ENCODE measurements at regions not wholly inside any gene's neighbourhood (a gene's known extent, or its start where the extent isn't known, plus 50 kb on each side); places are given as distances from the start of the nearest gene placed in this dataset.
A peak's percentile ranks its signal among the peaks of the same experiment; 100 is the strongest.

- no peak for DNase-seq (ENCODE audit: low spot score)
- H3K9me3 Mint-ChIP-seq, result no peaks in the 10 kb centered on the region
- TF ChIP-seq GABPB1 (CRISPR knock-in tag; IDR thresholded peaks at IDR 0.05) (no peak), IRF2 (CRISPR knock-in tag; IDR thresholded peaks at IDR 0.05; ENCODE audit: borderline replicate concordance, low read depth) (no peak), NR3C1 (CRISPR knock-in tag; conservative IDR thresholded peaks at IDR 0.05; ENCODE audit: low read depth) (no peak), TEAD1 (CRISPR knock-in tag; IDR thresholded peaks at IDR 0.05) (no peak)
- POLR2A ChIA-PET, result no interaction called here
- H3K4me3 Mint-ChIP-seq, result no peak overlapping the region
- no peak overlapping the region for H3K27ac Mint-ChIP-seq
- CTCF ChIA-PET, result interaction anchor here (2.3 to 4.0 kb wide), 2 partner anchors 52 to 56 kb away, joined by 11 to 40 read pairs; no protein-coding TSS in a partner anchor
- no peaks in the 10 kb centered on the region for H3K36me3 Mint-ChIP-seq
- H3K4me1 Mint-ChIP-seq, result peaks cover 27% of the 10 kb centered on the region
- ATAC-seq, result no peak
- peaks cover 22% of the 10 kb centered on the region for H3K27me3 Mint-ChIP-seq (ENCODE audit: low read depth)
Observed at GRCh38 chr7:128153436-128153835, 87.6 kb upstream of the LEP start.

GRCh38 chr7:128154504-128154903, 86.6 kb upstream of the LEP start:
- Mint-ChIP-seq H3K36me3 (no peaks in the 10 kb centered on the region), H3K4me3 (no peak overlapping the region), H3K27me3 (ENCODE audit: low read depth) (peaks cover 24% of the 10 kb centered on the region), H3K4me1 (peaks cover 22% of the 10 kb centered on the region), H3K9me3 (no peaks in the 10 kb centered on the region), H3K27ac (0 out of 2 replicates have a peak overlapping the region, but pooled peaks have one; percentile 10)
- ChIA-PET CTCF (interaction anchor here (0.7 to 4.0 kb wide), 8 partner anchors 14 to 232 kb away, joined by 3 to 40 read pairs (median 5); no protein-coding TSS in a partner anchor), POLR2A (no interaction called here)
- no peak for DNase-seq (ENCODE audit: low spot score)
- peak; percentile 60 for ATAC-seq
- TF ChIP-seq, protein P1, sequence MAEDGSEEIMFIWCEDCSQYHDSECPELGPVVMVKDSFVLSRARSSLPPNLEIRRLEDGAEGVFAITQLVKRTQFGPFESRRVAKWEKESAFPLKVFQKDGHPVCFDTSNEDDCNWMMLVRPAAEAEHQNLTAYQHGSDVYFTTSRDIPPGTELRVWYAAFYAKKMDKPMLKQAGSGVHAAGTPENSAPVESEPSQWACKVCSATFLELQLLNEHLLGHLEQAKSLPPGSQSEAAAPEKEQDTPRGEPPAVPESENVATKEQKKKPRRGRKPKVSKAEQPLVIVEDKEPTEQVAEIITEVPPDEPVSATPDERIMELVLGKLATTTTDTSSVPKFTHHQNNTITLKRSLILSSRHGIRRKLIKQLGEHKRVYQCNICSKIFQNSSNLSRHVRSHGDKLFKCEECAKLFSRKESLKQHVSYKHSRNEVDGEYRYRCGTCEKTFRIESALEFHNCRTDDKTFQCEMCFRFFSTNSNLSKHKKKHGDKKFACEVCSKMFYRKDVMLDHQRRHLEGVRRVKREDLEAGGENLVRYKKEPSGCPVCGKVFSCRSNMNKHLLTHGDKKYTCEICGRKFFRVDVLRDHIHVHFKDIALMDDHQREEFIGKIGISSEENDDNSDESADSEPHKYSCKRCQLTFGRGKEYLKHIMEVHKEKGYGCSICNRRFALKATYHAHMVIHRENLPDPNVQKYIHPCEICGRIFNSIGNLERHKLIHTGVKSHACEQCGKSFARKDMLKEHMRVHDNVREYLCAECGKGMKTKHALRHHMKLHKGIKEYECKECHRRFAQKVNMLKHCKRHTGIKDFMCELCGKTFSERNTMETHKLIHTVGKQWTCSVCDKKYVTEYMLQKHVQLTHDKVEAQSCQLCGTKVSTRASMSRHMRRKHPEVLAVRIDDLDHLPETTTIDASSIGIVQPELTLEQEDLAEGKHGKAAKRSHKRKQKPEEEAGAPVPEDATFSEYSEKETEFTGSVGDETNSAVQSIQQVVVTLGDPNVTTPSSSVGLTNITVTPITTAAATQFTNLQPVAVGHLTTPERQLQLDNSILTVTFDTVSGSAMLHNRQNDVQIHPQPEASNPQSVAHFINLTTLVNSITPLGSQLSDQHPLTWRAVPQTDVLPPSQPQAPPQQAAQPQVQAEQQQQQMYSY (CRISPR knock-in tag; IDR thresholded peaks at IDR 0.05), result no peak
- TF ChIP-seq TEAD1 (CRISPR knock-in tag; IDR thresholded peaks at IDR 0.05), result 0 out of 2 replicates have a peak, but pooled peaks have one; percentile 21

GRCh38 chr7:128155100-128155740, 85.9 kb upstream of the LEP start:
- no peak for TF ChIP-seq CBFB (CRISPR knock-in tag; IDR thresholded peaks at IDR 0.05; ENCODE audit: low read depth)
- TF ChIP-seq, protein P2, sequence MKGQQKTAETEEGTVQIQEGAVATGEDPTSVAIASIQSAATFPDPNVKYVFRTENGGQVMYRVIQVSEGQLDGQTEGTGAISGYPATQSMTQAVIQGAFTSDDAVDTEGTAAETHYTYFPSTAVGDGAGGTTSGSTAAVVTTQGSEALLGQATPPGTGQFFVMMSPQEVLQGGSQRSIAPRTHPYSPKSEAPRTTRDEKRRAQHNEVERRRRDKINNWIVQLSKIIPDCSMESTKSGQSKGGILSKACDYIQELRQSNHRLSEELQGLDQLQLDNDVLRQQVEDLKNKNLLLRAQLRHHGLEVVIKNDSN (CRISPR knock-in tag; IDR thresholded peaks at IDR 0.05), result 0 out of 2 replicates have a peak, but pooled peaks have one; percentile 25
- no peaks in the 10 kb centered on the region for H3K36me3 Mint-ChIP-seq
- H3K4me3 Mint-ChIP-seq, result no peak overlapping the region
- H3K4me1 Mint-ChIP-seq, result peaks cover 22% of the 10 kb centered on the region
- CTCF ChIA-PET, result interaction anchor here (1.0 to 4.0 kb wide), 7 partner anchors 13 to 363 kb away, joined by 3 to 40 read pairs (median 6); no protein-coding TSS in a partner anchor
- H3K9me3 Mint-ChIP-seq, result no peaks in the 10 kb centered on the region
- no peak overlapping the region for H3K27ac Mint-ChIP-seq
- peak; percentile 70 for ATAC-seq
- DNase-seq (ENCODE audit: low spot score), result no peak
- POLR2A ChIA-PET, result no interaction called here
- H3K27me3 Mint-ChIP-seq (ENCODE audit: low read depth), result peaks cover 29% of the 10 kb centered on the region

DNA sequence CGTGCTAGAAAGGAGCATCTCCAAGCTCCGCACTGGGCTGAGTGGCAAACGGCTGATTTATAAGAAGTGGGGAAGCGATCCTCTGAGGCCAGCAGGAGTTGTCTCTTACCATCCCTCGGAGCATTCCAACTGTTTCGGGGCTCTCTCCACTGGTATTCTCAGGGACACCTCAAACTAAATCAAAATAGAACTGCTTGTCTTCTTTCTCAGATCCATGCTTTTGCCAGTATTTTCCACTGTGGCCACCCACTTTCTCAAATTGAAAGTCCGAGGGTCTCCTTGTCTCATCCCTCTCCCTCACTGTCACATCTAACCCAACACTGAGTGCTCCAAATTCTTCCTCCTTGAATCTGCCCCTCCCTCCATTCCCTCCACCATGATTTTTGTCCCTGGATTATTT, 83.2 kb upstream of the LEP start:
- H3K27ac Mint-ChIP-seq, result no peak overlapping the region
- no peak overlapping the region for H3K4me3 Mint-ChIP-seq
- ChIA-PET CTCF (interaction anchor here (1.0 kb wide), 1 partner anchor 51 kb away, joined by 4 read pairs; no protein-coding TSS in a partner anchor), POLR2A (no interaction called here)
- no peak for DNase-seq (ENCODE audit: low spot score)
- peaks cover 44% of the 10 kb centered on the region for H3K27me3 Mint-ChIP-seq (ENCODE audit: low read depth)
- no peaks in the 10 kb centered on the region for H3K36me3 Mint-ChIP-seq
- ATAC-seq, result no peak
- H3K4me1 Mint-ChIP-seq, result peaks cover 22% of the 10 kb centered on the region
- no peaks in the 10 kb centered on the region for H3K9me3 Mint-ChIP-seq
- TF ChIP-seq CREM (CRISPR knock-in tag; IDR thresholded peaks at IDR 0.05) (no peak), ZNF423 (CRISPR knock-in tag; IDR thresholded peaks at IDR 0.05) (no peak), ZBTB43 (CRISPR knock-in tag; IDR thresholded peaks at IDR 0.05) (no peak), ZNF671 (CRISPR knock-in tag; IDR thresholded peaks at IDR 0.05) (no peak), ERG (CRISPR knock-in tag; IDR thresholded peaks at IDR 0.05) (no peak), TEAD4 (CRISPR knock-in tag; IDR thresholded peaks at IDR 0.05) (no peak), ZBTB21 (CRISPR knock-in tag; IDR thresholded peaks at IDR 0.05; ENCODE audit: borderline replicate concordance) (no peak), CTCF (IDR thresholded peaks at IDR 0.05) (no peak), TEAD1 (CRISPR knock-in tag; IDR thresholded peaks at IDR 0.05) (no peak), ZNF138 (CRISPR knock-in tag; conservative IDR thresholded peaks at IDR 0.05) (no peak)
- TF ChIP-seq, protein P3, sequence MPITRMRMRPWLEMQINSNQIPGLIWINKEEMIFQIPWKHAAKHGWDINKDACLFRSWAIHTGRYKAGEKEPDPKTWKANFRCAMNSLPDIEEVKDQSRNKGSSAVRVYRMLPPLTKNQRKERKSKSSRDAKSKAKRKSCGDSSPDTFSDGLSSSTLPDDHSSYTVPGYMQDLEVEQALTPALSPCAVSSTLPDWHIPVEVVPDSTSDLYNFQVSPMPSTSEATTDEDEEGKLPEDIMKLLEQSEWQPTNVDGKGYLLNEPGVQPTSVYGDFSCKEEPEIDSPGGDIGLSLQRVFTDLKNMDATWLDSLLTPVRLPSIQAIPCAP (CRISPR knock-in tag; IDR thresholded peaks at IDR 0.05), result no peak
